Rectal smooth muscle tissue (tissue), 1 donor: ENCODE measurements at regions not wholly inside any gene's neighbourhood (a gene's known extent, or its start where the extent isn't known, plus 50 kb on each side); places are given as distances from the start of the nearest gene placed in this dataset.

Experiments
- H3K27ac ChIP-seq: one replicate; pipeline ENCODE4 v1.7.0; 2013; ENCODE audit warnings: low read depth, low read length, inconsistent platforms
- H3K27me3 ChIP-seq: one replicate; pipeline ENCODE4 v1.7.0; 2013; ENCODE audit warnings: low read length; ENCODE audit not compliant: control insufficient read depth, insufficient read depth
- H3K36me3 ChIP-seq: one replicate; pipeline ENCODE4 v1.7.0; 2013; ENCODE audit warnings: low read length; ENCODE audit not compliant: control insufficient read depth, insufficient read depth
- H3K4me1 ChIP-seq: one replicate; pipeline ENCODE4 v1.7.0; 2013; ENCODE audit warnings: low read length; ENCODE audit not compliant: control insufficient read depth, insufficient read depth
- H3K4me3 ChIP-seq: one replicate; pipeline ENCODE4 v1.7.0; 2013; ENCODE audit warnings: low read length
- H3K9ac ChIP-seq: one replicate; pipeline ENCODE4 v1.7.0; 2013; ENCODE audit warnings: low read length

DNA sequence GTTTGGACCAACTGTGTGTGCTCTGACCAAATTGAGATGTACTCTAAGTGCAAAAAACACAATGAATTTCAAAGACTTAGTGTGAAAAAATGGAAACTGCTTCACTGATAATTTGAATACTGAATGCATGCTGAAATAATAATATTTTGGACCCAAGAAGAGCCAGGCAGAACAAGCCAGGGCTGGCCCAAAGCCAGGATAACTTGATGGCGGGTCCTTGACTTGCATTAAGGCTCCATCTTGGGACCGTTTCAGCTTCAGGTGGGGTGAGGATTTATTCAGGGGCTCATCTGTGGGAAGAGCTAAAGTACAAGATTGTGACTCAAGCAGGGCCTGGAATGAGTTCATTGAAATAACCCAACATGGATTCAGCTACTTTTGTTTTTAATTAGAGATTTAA is 921.9 kb downstream of the QKI start:
- Histone ChIP-seq H3K4me1 (no peaks in the 10 kb centered on the region), H3K4me3 (no peak overlapping the region), H3K9ac (no peak overlapping the region), H3K27me3 (no peaks in the 10 kb centered on the region), H3K27ac (no peak overlapping the region), H3K36me3 (no peaks in the 10 kb centered on the region)

DNA sequence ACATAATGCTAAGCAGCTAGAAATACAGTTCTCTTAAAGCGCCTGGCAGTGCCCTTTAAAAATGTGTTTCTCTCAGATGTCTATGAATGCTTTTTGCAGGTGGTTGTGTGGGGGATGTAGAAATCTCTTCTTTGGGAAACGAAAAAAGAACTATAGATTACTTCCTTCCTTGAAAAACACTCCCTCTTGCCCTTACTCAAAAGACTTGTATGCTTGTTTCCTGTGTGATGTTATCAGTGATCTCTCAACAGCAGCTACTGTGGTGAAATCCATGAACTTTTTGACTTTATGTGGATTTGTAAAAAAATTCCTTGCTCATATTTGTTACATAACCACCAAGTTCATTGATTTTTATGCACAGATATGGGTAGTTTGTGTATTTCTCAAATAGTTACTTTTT is 916.5 kb downstream of the QKI start:
- no peak overlapping the region for H3K27ac ChIP-seq
- H3K4me3 ChIP-seq: no peak overlapping the region
- no peaks in the 10 kb centered on the region for H3K4me1 ChIP-seq
- H3K9ac ChIP-seq: no peak overlapping the region
- H3K36me3 ChIP-seq: no peaks in the 10 kb centered on the region
- H3K27me3 ChIP-seq: no peaks in the 10 kb centered on the region

DNA sequence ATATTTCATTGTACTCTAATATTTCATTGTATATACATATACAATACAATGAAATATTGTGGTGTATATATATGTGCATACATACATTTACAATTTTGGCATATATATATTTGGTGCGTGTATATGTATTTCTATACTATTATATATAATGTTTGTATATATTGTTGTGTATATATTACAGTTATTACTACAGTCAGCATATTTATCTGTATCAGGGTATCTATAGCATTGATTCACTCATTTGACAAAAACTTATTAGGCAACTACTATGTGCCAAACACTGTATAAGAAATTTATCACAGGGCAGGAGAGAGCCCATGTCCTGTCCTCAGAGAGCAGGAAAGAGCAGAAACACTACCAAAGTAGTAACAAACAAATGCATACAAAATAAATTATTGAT is 910.6 kb downstream of the QKI start:
- Histone ChIP-seq H3K9ac (no peak overlapping the region), H3K27ac (no peak overlapping the region), H3K27me3 (no peaks in the 10 kb centered on the region), H3K4me3 (no peak overlapping the region), H3K4me1 (no peaks in the 10 kb centered on the region), H3K36me3 (no peaks in the 10 kb centered on the region)

DNA sequence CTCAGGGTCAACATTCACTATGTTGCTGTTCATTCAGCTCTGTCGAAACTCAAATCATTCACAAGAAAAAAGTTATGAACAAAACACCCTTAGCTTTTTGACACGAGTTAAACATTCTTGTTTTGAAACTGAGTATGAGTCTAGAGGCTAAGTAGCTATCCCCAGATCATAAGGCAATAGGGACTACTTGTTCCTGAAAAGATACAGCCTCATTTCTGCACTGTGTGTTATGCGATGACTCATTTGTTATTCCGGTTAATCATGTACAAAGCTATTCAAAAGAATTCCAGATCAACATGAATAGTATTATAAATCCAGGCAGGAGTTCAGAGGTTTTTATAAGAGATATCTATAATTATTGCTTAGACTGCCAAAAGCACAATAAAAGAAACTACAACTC is 908.0 kb downstream of the QKI start:
- Histone ChIP-seq H3K9ac (no peak overlapping the region), H3K36me3 (no peaks in the 10 kb centered on the region), H3K27ac (no peak overlapping the region), H3K27me3 (no peaks in the 10 kb centered on the region), H3K4me3 (no peak overlapping the region), H3K4me1 (no peaks in the 10 kb centered on the region)

GRCh38 chr6:164321297-164321696 is 906.8 kb downstream of the QKI start:
- H3K4me1 ChIP-seq: no peaks in the 10 kb centered on the region
- H3K4me3 ChIP-seq: no peak overlapping the region
- no peaks in the 10 kb centered on the region for H3K36me3 ChIP-seq
- H3K27me3 ChIP-seq: no peaks in the 10 kb centered on the region
- H3K9ac ChIP-seq: no peak overlapping the region
- no peak overlapping the region for H3K27ac ChIP-seq

GRCh38 chr6:164315376-164315775 is 900.9 kb downstream of the QKI start:
- Histone ChIP-seq H3K36me3 (no peaks in the 10 kb centered on the region), H3K4me3 (no peak overlapping the region), H3K9ac (no peak overlapping the region), H3K4me1 (no peaks in the 10 kb centered on the region), H3K27ac (no peak overlapping the region), H3K27me3 (no peaks in the 10 kb centered on the region)

GRCh38 chr6:164308339-164308738 is 893.8 kb downstream of the QKI start:
- H3K27ac ChIP-seq: no peak overlapping the region

GRCh38 chr6:164303102-164303964 is 888.8 kb downstream of the QKI start:
- Histone ChIP-seq H3K36me3 (no peaks in the 10 kb centered on the region), H3K27me3 (no peaks in the 10 kb centered on the region), H3K27ac (no peak overlapping the region), H3K4me1 (no peaks in the 10 kb centered on the region), H3K4me3 (no peak overlapping the region), H3K9ac (no peak overlapping the region)

More at GRCh38 chr6:164308339-164308738, 893.8 kb downstream of the QKI start:
- Histone ChIP-seq H3K27me3 (no peaks in the 10 kb centered on the region), H3K4me1 (no peaks in the 10 kb centered on the region), H3K36me3 (no peaks in the 10 kb centered on the region), H3K9ac (no peak overlapping the region), H3K4me3 (no peak overlapping the region)

GRCh38 chr6:164296411-164296810 is 881.9 kb downstream of the QKI start:
- Histone ChIP-seq H3K27me3 (no peaks in the 10 kb centered on the region), H3K27ac (no peak overlapping the region), H3K4me1 (no peaks in the 10 kb centered on the region), H3K4me3 (no peak overlapping the region), H3K9ac (no peak overlapping the region), H3K36me3 (no peaks in the 10 kb centered on the region)

DNA sequence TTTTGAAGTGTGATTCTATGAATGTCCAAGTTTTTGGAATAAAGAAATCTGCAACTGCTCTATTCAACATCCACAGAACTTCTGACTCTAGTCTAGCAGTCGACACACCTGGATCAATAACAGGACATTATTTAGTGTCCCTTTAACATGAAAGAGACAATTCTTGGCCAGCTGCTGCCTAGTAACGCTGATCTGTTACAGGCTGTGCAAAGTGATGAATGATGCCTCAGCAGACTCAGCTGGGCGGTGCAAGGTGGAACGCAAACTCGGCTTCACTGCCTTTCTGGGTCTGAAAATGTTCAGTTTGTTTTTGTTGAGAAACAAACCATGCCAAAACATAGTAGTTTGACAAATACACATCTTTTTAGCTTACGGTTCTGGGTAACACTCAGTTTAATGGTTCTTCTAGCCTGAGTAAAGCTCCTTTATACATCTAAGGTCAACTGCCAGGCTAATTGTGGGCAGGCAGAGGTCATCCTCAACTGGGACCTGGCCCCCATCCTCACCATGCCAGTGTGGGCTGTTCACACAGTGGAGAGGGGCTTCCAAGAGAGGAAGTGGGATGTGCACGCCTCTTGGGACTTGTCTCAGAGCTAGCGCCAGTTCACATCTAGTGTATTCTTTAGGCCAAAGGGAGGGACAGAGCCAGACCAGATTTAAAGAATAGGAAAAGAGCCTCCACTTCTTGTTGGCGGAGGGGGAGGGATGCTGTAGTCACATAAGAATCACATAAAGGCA is 879.7 kb downstream of the QKI start:
- Histone ChIP-seq H3K27me3 (no peaks in the 10 kb centered on the region), H3K27ac (no peak overlapping the region), H3K36me3 (no peaks in the 10 kb centered on the region), H3K4me3 (no peak overlapping the region), H3K9ac (no peak overlapping the region), H3K4me1 (no peaks in the 10 kb centered on the region)

DNA sequence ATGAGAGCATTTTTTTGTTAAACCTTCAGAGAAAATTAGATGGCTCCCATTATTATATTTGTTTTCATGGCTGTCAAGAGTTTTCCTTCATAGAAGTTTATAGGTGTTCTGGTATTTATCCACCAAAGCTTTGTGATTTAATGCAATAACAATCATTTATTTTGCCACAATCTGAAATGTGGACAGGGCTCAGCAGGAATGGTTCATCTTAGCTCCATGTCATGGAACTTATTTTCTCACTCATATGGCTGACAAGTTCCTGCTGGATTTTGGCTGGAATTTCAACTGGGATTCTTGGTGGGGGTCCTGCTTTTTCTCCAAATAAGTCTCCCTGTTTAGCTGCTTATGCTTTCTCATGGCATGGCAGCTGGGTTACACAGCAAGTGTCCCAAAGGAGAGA is 876.7 kb downstream of the QKI start:
- no peaks in the 10 kb centered on the region for H3K4me1 ChIP-seq
- H3K4me3 ChIP-seq: no peak overlapping the region
- no peak overlapping the region for H3K9ac ChIP-seq
- no peak overlapping the region for H3K27ac ChIP-seq
- H3K36me3 ChIP-seq: no peaks in the 10 kb centered on the region
- H3K27me3 ChIP-seq: no peaks in the 10 kb centered on the region

DNA sequence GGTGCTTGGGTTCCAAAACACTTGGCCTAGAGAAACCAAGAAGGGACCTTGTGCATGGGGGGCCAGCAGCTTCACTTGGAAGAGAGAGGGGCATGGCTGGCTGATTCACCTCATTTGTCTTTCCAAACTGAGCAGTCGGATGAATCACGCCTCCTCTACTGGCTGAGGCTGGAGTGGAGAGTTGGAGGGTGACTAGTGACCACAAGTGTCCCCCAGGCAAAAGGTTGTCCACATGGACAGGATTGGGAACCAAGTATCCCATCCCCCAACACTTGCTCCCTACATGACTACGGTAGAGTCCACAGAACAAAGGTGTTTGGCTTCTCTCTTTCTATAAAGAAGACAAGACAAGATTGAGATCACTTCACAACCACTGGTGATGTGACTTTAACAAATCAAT is 875.6 kb downstream of the QKI start:
- no peaks in the 10 kb centered on the region for H3K36me3 ChIP-seq
- no peak overlapping the region for H3K4me3 ChIP-seq
- no peaks in the 10 kb centered on the region for H3K4me1 ChIP-seq
- H3K27ac ChIP-seq: no peak overlapping the region
- H3K27me3 ChIP-seq: no peaks in the 10 kb centered on the region
- H3K9ac ChIP-seq: no peak overlapping the region

GRCh38 chr6:164286011-164286410 is 871.5 kb downstream of the QKI start:
- Histone ChIP-seq H3K27me3 (no peaks in the 10 kb centered on the region), H3K27ac (no peak overlapping the region), H3K36me3 (no peaks in the 10 kb centered on the region), H3K4me3 (no peak overlapping the region), H3K9ac (no peak overlapping the region), H3K4me1 (no peaks in the 10 kb centered on the region)
